ENCODE measurements at regions not wholly inside any gene's neighbourhood (a gene's known extent, or its start where the extent isn't known, plus 50 kb on each side); places are given as distances from the start of the nearest gene placed in this dataset.

- Histone ChIP-seq H3K9me3 (ENCODE audit: low read depth) (no peaks in the 10 kb centered on the region), H3K27me3 (replicated peaks; ENCODE audit: insufficient read depth) (no peaks in the 10 kb centered on the region), H2AFZ (no peak overlapping the region), H3K9me2 (ENCODE audit: insufficient read depth) (no peaks in the 10 kb centered on the region), H3K79me2 (ENCODE audit: insufficient read depth) (no peaks in the 10 kb centered on the region), H3K9ac (no peak overlapping the region), H3K4me3 (no peak overlapping the region), H3K4me1 (ENCODE audit: insufficient read depth) (no peaks in the 10 kb centered on the region), H3K27ac (no peak overlapping the region), H3K36me3 (ENCODE audit: low read depth) (no peaks in the 10 kb centered on the region), H3K4me2 (ENCODE audit: unreplicated experiment) (no peak overlapping the region), H4K20me1 (ENCODE audit: insufficient read depth) (no peaks in the 10 kb centered on the region), H3F3A (ENCODE audit: insufficient read depth) (no peaks in the 10 kb centered on the region)
- WGBS, 2 experiments (ENCODE audit: low coverage in 1 of 2, low lambda C conversion rate in 2 of 2, missing lambda C conversion rate in 2 of 2) = 28 to 30% methylated on average over 3 of the region's 3 CpGs
- DNase-seq = no peak
- TF ChIP-seq EZH2 (IDR thresholded peaks at IDR 0.05; ENCODE audit: insufficient read depth, poor library complexity, severe bottlenecking) (no peak), EZH2phosphoT487 (IDR thresholded peaks at IDR 0.05; ENCODE audit: insufficient read depth, low read depth) (no peak)
- in situ Hi-C loops (cut with MboI) = no loop called here
These were observed 280.5 kb upstream of the VLDLR start for GRCh38 chr9:2341126-2341525.

- Histone ChIP-seq H3K9me2 (ENCODE audit: insufficient read depth) (no peaks in the 10 kb centered on the region), H4K20me1 (ENCODE audit: insufficient read depth) (no peaks in the 10 kb centered on the region), H3K27me3 (replicated peaks; ENCODE audit: insufficient read depth) (no peaks in the 10 kb centered on the region), H3K27ac (no peak overlapping the region), H3K4me1 (ENCODE audit: insufficient read depth) (no peaks in the 10 kb centered on the region), H3K79me2 (ENCODE audit: insufficient read depth) (no peaks in the 10 kb centered on the region), H3F3A (ENCODE audit: insufficient read depth) (no peaks in the 10 kb centered on the region), H3K4me3 (no peak overlapping the region), H3K36me3 (ENCODE audit: low read depth) (no peaks in the 10 kb centered on the region), H3K9me3 (ENCODE audit: low read depth) (no peaks in the 10 kb centered on the region), H3K9ac (no peak overlapping the region), H2AFZ (no peak overlapping the region), H3K4me2 (ENCODE audit: unreplicated experiment) (no peak overlapping the region)
- in situ Hi-C loops (cut with MboI) = no loop called here
- TF ChIP-seq EZH2 (IDR thresholded peaks at IDR 0.05; ENCODE audit: insufficient read depth, poor library complexity, severe bottlenecking) (no peak), EZH2phosphoT487 (IDR thresholded peaks at IDR 0.05; ENCODE audit: insufficient read depth, low read depth) (no peak)
- WGBS, 2 experiments (ENCODE audit: low coverage in 1 of 2, low lambda C conversion rate in 2 of 2, missing lambda C conversion rate in 2 of 2) = 34 to 35% methylated on average over 1 of the region's 1 CpG
- DNase-seq = no peak
These were observed 279.6 kb upstream of the VLDLR start for GRCh38 chr9:2341956-2342355.

GRCh38 chr9:2343756-2344155 is 277.8 kb upstream of the VLDLR start:
- no peak overlapping the region for H3K9ac ChIP-seq
- no peak for DNase-seq
- no peak overlapping the region for H3K27ac ChIP-seq
- H3F3A ChIP-seq (ENCODE audit: insufficient read depth) = no peaks in the 10 kb centered on the region
- 67 to 69% methylated on average over 3 of the region's 3 CpGs for WGBS, 2 experiments (ENCODE audit: low coverage in 1 of 2, low lambda C conversion rate in 2 of 2, missing lambda C conversion rate in 2 of 2)
- no peaks in the 10 kb centered on the region for H3K9me3 ChIP-seq (ENCODE audit: low read depth)
- H3K9me2 ChIP-seq (ENCODE audit: insufficient read depth) = no peaks in the 10 kb centered on the region
- no peaks in the 10 kb centered on the region for H3K79me2 ChIP-seq (ENCODE audit: insufficient read depth)
- no peak for TF ChIP-seq EZH2 (IDR thresholded peaks at IDR 0.05; ENCODE audit: insufficient read depth, poor library complexity, severe bottlenecking)
- no peak for TF ChIP-seq EZH2phosphoT487 (IDR thresholded peaks at IDR 0.05; ENCODE audit: insufficient read depth, low read depth)
- H2AFZ ChIP-seq = no peak overlapping the region
- no peak overlapping the region for H3K4me3 ChIP-seq
- H3K4me1 ChIP-seq (ENCODE audit: insufficient read depth) = no peaks in the 10 kb centered on the region
- no peaks in the 10 kb centered on the region for H3K36me3 ChIP-seq (ENCODE audit: low read depth)
- in situ Hi-C loops (cut with MboI) = no loop called here
- no peak overlapping the region for H3K4me2 ChIP-seq (ENCODE audit: unreplicated experiment)
- no peaks in the 10 kb centered on the region for H3K27me3 ChIP-seq (replicated peaks; ENCODE audit: insufficient read depth)
- no peaks in the 10 kb centered on the region for H4K20me1 ChIP-seq (ENCODE audit: insufficient read depth)

GRCh38 chr9:2344436-2344835 is 277.2 kb upstream of the VLDLR start:
- in situ Hi-C loops (cut with MboI) = no loop called here
- WGBS, 2 experiments (ENCODE audit: low coverage in 1 of 2, low lambda C conversion rate in 2 of 2, missing lambda C conversion rate in 2 of 2) = 74 to 75% methylated on average over 2 of the region's 2 CpGs
- Histone ChIP-seq H3K9me3 (ENCODE audit: low read depth) (no peaks in the 10 kb centered on the region), H3K79me2 (ENCODE audit: insufficient read depth) (no peaks in the 10 kb centered on the region), H3K4me1 (ENCODE audit: insufficient read depth) (no peaks in the 10 kb centered on the region), H4K20me1 (ENCODE audit: insufficient read depth) (no peaks in the 10 kb centered on the region), H3K9ac (no peak overlapping the region), H3F3A (ENCODE audit: insufficient read depth) (no peaks in the 10 kb centered on the region), H3K9me2 (ENCODE audit: insufficient read depth) (no peaks in the 10 kb centered on the region), H2AFZ (no peak overlapping the region), H3K36me3 (ENCODE audit: low read depth) (no peaks in the 10 kb centered on the region), H3K4me2 (ENCODE audit: unreplicated experiment) (no peak overlapping the region), H3K27me3 (replicated peaks; ENCODE audit: insufficient read depth) (no peaks in the 10 kb centered on the region), H3K4me3 (no peak overlapping the region), H3K27ac (no peak overlapping the region)
- DNase-seq = no peak
- no peak for TF ChIP-seq EZH2 (IDR thresholded peaks at IDR 0.05; ENCODE audit: insufficient read depth, poor library complexity, severe bottlenecking)
- TF ChIP-seq EZH2phosphoT487 (IDR thresholded peaks at IDR 0.05; ENCODE audit: insufficient read depth, low read depth) = no peak

- no peaks in the 10 kb centered on the region for H3F3A ChIP-seq (ENCODE audit: insufficient read depth)
- 44 to 59% methylated on average over 4 of the region's 4 CpGs for WGBS, 2 experiments (ENCODE audit: low coverage in 1 of 2, low lambda C conversion rate in 2 of 2, missing lambda C conversion rate in 2 of 2)
- TF ChIP-seq EZH2 (IDR thresholded peaks at IDR 0.05; ENCODE audit: insufficient read depth, poor library complexity, severe bottlenecking) (no peak), EZH2phosphoT487 (IDR thresholded peaks at IDR 0.05; ENCODE audit: insufficient read depth, low read depth) (no peak)
These were observed 276.6 kb upstream of the VLDLR start for GRCh38 chr9:2345013-2345412.

More at GRCh38 chr9:2345013-2345412, 276.6 kb upstream of the VLDLR start:
- H3K27ac ChIP-seq = no peak overlapping the region
- no peak for DNase-seq
- H3K4me3 ChIP-seq = no peak overlapping the region
- no peaks in the 10 kb centered on the region for H3K79me2 ChIP-seq (ENCODE audit: insufficient read depth)
- no peaks in the 10 kb centered on the region for H3K36me3 ChIP-seq (ENCODE audit: low read depth)
- H3K9me3 ChIP-seq (ENCODE audit: low read depth) = no peaks in the 10 kb centered on the region
- in situ Hi-C loops (cut with MboI) = no loop called here
- H3K9ac ChIP-seq = no peak overlapping the region
- H4K20me1 ChIP-seq (ENCODE audit: insufficient read depth) = no peaks in the 10 kb centered on the region
- H3K27me3 ChIP-seq (replicated peaks; ENCODE audit: insufficient read depth) = no peaks in the 10 kb centered on the region
- no peaks in the 10 kb centered on the region for H3K9me2 ChIP-seq (ENCODE audit: insufficient read depth)
- H3K4me1 ChIP-seq (ENCODE audit: insufficient read depth) = no peaks in the 10 kb centered on the region
- no peak overlapping the region for H3K4me2 ChIP-seq (ENCODE audit: unreplicated experiment)
- no peak overlapping the region for H2AFZ ChIP-seq

Data from GM23248 (cell line).